ENCODE measurements at regions not wholly inside any gene's neighbourhood (a gene's known extent, or its start where the extent isn't known, plus 50 kb on each side); places are given as distances from the start of the nearest gene placed in this dataset.

DNA sequence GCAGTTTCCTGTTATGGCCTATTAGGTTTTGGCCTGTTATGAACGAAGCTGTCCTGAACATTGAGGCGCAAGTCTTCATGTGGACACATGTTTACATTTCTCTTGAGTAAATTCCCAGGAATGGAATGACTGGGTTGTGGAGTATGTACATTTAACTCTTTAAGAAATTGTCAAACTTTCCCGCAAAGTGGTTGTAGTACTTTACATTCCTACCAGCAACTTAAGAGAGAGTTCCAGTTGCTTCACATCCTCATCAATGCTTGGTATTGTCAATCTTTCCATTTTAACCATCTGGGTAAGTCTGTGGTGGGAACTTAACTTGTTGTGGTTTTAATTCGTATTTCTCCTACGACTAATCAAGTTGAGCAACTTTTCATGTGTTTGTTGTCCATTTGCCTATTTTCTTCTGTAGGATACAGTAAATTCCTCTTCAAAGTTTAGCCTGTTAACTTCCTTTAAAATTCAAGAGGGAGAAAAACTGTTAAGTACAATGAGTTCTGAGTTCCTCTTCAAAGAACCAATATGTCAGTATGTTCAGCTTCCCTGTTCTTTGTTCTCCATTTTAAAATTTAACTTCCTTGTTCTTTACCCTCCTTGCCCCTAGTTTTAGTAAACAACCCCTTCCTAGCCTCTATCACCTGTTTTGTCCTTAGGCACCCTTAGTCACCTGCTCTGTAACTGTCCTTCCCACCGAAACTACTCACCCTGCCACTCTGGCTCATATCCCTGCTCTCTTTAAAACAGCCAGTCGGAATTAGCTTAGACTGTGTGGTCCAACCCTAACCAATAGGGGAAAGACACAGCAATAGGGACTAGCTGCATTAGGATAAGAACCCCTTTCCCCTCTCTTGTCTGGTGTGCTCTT lies 74.0 kb downstream of the FAM241B start:
- H3K27ac Mint-ChIP-seq: no peak overlapping the region
- peaks cover 57% of the 10 kb centered on the region for H3K27me3 Mint-ChIP-seq (ENCODE audit: low read depth)
- no peak overlapping the region for H3K4me2 ChIP-seq (ENCODE audit: insufficient read depth, insufficient read length, low read length)

More for the DNA sequence above, 74.0 kb downstream of the FAM241B start:
- Histone ChIP-seq H3K9ac (ENCODE audit: extremely low read depth, insufficient read length, low read length) (no peak overlapping the region), H4K20me1 (ENCODE audit: control insufficient read depth, insufficient read depth, insufficient read length) (no peaks in the 10 kb centered on the region), H3K9me3 (ENCODE audit: control insufficient read depth, low read depth, low read length) (no peaks in the 10 kb centered on the region), H3K4me1 (ENCODE audit: insufficient read depth, low read length) (no peaks in the 10 kb centered on the region), H2AFZ (ENCODE audit: low read length) (no peak overlapping the region), H3K27me3 (ENCODE audit: insufficient read depth, low read length) (no peaks in the 10 kb centered on the region), H3K79me2 (ENCODE audit: insufficient read depth, low read length) (no peaks in the 10 kb centered on the region), H3K18ac (ENCODE audit: insufficient read length, low read depth, low read length) (no peak overlapping the region), H4K5ac (ENCODE audit: insufficient read length, low read depth, low read length) (no peak overlapping the region), H2BK5ac (ENCODE audit: insufficient read length, low read length) (no peak overlapping the region), H3K14ac (ENCODE audit: insufficient read depth, low read length) (no peak overlapping the region), H3K27ac (ENCODE audit: insufficient read length, low read depth, low read length) (no peak overlapping the region), H2AK5ac (ENCODE audit: insufficient read length, low read length) (no peak overlapping the region), H4K8ac (replicated peaks; ENCODE audit: insufficient read length, low read depth, low read length) (no peak overlapping the region), H3K23ac (ENCODE audit: insufficient read length, low read depth, low read length) (no peak overlapping the region), H2BK12ac (ENCODE audit: insufficient read length, low read depth, low read length) (no peak overlapping the region), H2BK15ac (ENCODE audit: low read depth, low read length) (no peak overlapping the region), H2BK120ac (ENCODE audit: low read depth, low read length, poor library complexity, severe bottlenecking) (no peak overlapping the region), H4K91ac (ENCODE audit: insufficient read length, low read depth, low read length) (no peak overlapping the region), H2BK20ac (ENCODE audit: low read depth, low read length, poor library complexity, severe bottlenecking) (no peak overlapping the region), H3K79me1 (ENCODE audit: insufficient read depth, low read depth, low read length, poor library complexity, severe bottlenecking) (no peaks in the 10 kb centered on the region), H3K4ac (ENCODE audit: low read depth, low read length) (no peak overlapping the region), H3K23me2 (ENCODE audit: insufficient read length, low read depth, low read length, poor library complexity, severe bottlenecking) (no peaks in the 10 kb centered on the region), H3T11ph (ENCODE audit: low read length) (no peak overlapping the region), H3K56ac (ENCODE audit: insufficient read length, low read depth, low read length) (no peak overlapping the region)
- TF ChIP-seq, protein P1, sequence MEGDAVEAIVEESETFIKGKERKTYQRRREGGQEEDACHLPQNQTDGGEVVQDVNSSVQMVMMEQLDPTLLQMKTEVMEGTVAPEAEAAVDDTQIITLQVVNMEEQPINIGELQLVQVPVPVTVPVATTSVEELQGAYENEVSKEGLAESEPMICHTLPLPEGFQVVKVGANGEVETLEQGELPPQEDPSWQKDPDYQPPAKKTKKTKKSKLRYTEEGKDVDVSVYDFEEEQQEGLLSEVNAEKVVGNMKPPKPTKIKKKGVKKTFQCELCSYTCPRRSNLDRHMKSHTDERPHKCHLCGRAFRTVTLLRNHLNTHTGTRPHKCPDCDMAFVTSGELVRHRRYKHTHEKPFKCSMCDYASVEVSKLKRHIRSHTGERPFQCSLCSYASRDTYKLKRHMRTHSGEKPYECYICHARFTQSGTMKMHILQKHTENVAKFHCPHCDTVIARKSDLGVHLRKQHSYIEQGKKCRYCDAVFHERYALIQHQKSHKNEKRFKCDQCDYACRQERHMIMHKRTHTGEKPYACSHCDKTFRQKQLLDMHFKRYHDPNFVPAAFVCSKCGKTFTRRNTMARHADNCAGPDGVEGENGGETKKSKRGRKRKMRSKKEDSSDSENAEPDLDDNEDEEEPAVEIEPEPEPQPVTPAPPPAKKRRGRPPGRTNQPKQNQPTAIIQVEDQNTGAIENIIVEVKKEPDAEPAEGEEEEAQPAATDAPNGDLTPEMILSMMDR (conservative IDR thresholded peaks at IDR 0.05): no peak
- Mint-ChIP-seq H3K4me1 (no peaks in the 10 kb centered on the region), H3K36me3 (ENCODE audit: insufficient read depth in 1 of 3, low read depth in 3 of 3) (peaks cover 0 to 11% (median 2%) of the 10 kb centered on the region in 3 experiments; a peak in 4 of 7 replicates), H3K9me3 (peaks cover 18 to 19% of the 10 kb centered on the region in 2 experiments), H3K4me3 (no peak overlapping the region)
- no CpG with 5 or more reads among the region's 7 CpGs for WGBS (ENCODE audit: extremely low coverage, insufficient read length, low lambda C conversion rate)
- DNase-seq: no peak

Data from H9 (cell line).